Transverse colon (tissue), 4 donors: ENCODE measurements at regions not wholly inside any gene's neighbourhood (a gene's known extent, or its start where the extent isn't known, plus 50 kb on each side); places are given as distances from the start of the nearest gene placed in this dataset.
"Not testable (repeated sequence)": the region's sequence is repeated elsewhere in the genome, so short reads cannot be mapped to it uniquely, and the experiment has no call there.

Experiments
- DNase-seq: peaks from one replicate; pipeline ENCODE4 v3.0.0-alpha.2; 2019
- H3K27ac ChIP-seq, 4 donors: fragments of 200-600 bp; sonication (generic); 2 replicates each; pipeline ENCODE4 v1.5.1; 2016 to 2018; ENCODE audit warnings: inconsistent platforms in 4 of 4
- H3K27me3 ChIP-seq: fragments of 200-600 bp; sonication (generic); 2 replicates; pipeline ENCODE4 v1.5.1; 2017; ENCODE audit warnings: inconsistent platforms
- H3K36me3 ChIP-seq, 4 donors: fragments of 200-600 bp; sonication (generic); 2 replicates each; pipeline ENCODE4 v1.5.1; 2017 to 2019; ENCODE audit warnings: inconsistent platforms in 4 of 4
- H3K4me1 ChIP-seq, 4 donors: fragments of 200-600 bp; sonication (generic); 2 replicates each; pipeline ENCODE4 v1.5.1; 2017 to 2020; ENCODE audit warnings: inconsistent platforms in 4 of 4
- H3K4me3 ChIP-seq, 4 donors: fragments of 200-600 bp; sonication (generic); 1 replicate in 1 of 4; 2 replicates in 3 of 4; pipeline versions ENCODE4 v1.5.1 to v1.6.1; 2017 to 2019; ENCODE audit warnings: inconsistent platforms in 4 of 4
- H3K9me3 ChIP-seq, 2 donors: fragments of 200-600 bp; sonication (generic); 2 replicates each; pipeline ENCODE4 v1.5.1; 2017 to 2019; ENCODE audit warnings: inconsistent platforms in 2 of 2
- EP300 ChIP-seq: sonication (generic); formaldehyde crosslinking; IDR thresholded peaks from one replicate; pipeline ENCODE4 v1.6.1; 2017; ENCODE audit warnings: antibody characterized with exemption, low read depth
- POLR2A ChIP-seq: fragments of 450-650 bp; IDR thresholded peaks from one replicate; pipeline ENCODE4 v1.6.1; 2016; ENCODE audit warnings: antibody characterized with exemption, mild to moderate bottlenecking, moderate library complexity
- POLR2AphosphoS5 ChIP-seq, 3 donors: sonication (generic); formaldehyde crosslinking; IDR thresholded peaks; one replicate each; pipeline ENCODE4 v1.6.1; 2016; ENCODE audit warnings: antibody characterized with exemption in 3 of 3
- WGBS, 2 donors: methylation state at CpG; one replicate each; pipeline ENCODE4 v1.1.5; 2018; ENCODE audit warnings: low coverage in 1 of 2; 5-methylcytosine and 5-hydroxymethylcytosine counted together
- in situ Hi-C, 4 donors: fragments of 200-750 bp; cut with MboI; loops; one replicate each; pipeline versions ENCODE4 v1.15.0 to v1.15.1; 2017; ENCODE audit warnings: low sequenced_read_pairs in 3 of 4, low pct_ligation_motif_present in 1 of 4, low pct_unique_long_range_greater_than_20kb in 1 of 4
- intact Hi-C: fragments of 100-400 bp; cut with DNase I; formaldehyde crosslinking; loops from one replicate; pipeline ENCODE4 v1.15.1; 2023; ENCODE audit warnings: low total_unique reads
- TF ChIP-seq, protein P1 (sequence below), 5 experiments: fragments of 200-600 bp in 3 of 5; fragments of 450-650 bp in 2 of 5; sonication (generic) in 3 of 5; IDR thresholded peaks; 1 replicate in 2 of 5; 2 replicates in 3 of 5; pipeline ENCODE4 v1.5.1; 2016 to 2017; ENCODE audit warnings: antibody characterized with exemption in 5 of 5, inconsistent platforms in 3 of 5, mild to moderate bottlenecking in 2 of 5, moderate library complexity in 1 of 5

GRCh38 chr16:50448522-50448921 lies 79.7 kb upstream of the BRD7 start:
- Histone ChIP-seq H3K9me3 (no peaks in the 10 kb centered on the region), H3K36me3 (no peaks in the 10 kb centered on the region), H3K4me1 (no peaks in the 10 kb centered on the region), H3K4me3 (no peak overlapping the region), H3K27ac (no peak overlapping the region), H3K27me3 (no peaks in the 10 kb centered on the region)
- intact Hi-C loops, result loop anchor here (10.0 kb wide), 1 partner anchor 1376 kb away; no protein-coding TSS in a partner anchor
- no peak for TF ChIP-seq EP300
- TF ChIP-seq, protein P1, sequence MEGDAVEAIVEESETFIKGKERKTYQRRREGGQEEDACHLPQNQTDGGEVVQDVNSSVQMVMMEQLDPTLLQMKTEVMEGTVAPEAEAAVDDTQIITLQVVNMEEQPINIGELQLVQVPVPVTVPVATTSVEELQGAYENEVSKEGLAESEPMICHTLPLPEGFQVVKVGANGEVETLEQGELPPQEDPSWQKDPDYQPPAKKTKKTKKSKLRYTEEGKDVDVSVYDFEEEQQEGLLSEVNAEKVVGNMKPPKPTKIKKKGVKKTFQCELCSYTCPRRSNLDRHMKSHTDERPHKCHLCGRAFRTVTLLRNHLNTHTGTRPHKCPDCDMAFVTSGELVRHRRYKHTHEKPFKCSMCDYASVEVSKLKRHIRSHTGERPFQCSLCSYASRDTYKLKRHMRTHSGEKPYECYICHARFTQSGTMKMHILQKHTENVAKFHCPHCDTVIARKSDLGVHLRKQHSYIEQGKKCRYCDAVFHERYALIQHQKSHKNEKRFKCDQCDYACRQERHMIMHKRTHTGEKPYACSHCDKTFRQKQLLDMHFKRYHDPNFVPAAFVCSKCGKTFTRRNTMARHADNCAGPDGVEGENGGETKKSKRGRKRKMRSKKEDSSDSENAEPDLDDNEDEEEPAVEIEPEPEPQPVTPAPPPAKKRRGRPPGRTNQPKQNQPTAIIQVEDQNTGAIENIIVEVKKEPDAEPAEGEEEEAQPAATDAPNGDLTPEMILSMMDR (IDR thresholded peaks at IDR 0.05), result no peak
- TF ChIP-seq POLR2AphosphoS5 (IDR thresholded peaks at IDR 0.05), result no peak
- TF ChIP-seq POLR2A, result no peak
- 63 to 75% methylated on average over 4 to 8 of the region's 8 CpGs for WGBS, 2 donors
- in situ Hi-C loops, result no loop called here
- no peak for DNase-seq

DNA sequence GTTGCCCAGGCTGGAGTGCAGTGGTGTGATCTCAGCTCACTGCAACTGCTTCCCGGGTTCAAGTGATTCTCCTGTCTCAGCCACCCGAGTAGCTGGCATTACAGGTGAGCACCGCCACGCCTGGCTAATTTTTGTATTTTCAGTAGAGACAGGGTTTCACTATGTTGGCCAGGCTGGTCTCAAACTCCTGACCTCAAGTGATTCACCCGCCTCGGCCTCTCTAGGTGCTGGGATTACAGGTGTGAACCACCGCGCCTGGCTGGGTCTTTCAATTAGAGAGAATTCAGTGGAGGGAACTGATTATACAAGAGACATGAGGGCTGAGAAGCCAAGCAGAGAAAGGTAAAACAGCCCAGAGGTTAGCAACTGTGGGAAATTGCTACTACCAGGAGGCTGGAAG lies 78.6 kb upstream of the BRD7 start:
- H3K27me3 ChIP-seq, H3K4me1 ChIP-seq, H3K36me3 ChIP-seq, in situ Hi-C loops, DNase-seq, H3K27ac ChIP-seq, H3K9me3 ChIP-seq, H3K4me3 ChIP-seq: not testable (repeated sequence)
- WGBS, 2 donors, result 67 to 89% methylated on average over 4 to 8 of the region's 8 CpGs
- intact Hi-C loops, result loop anchor here (10.0 kb wide), 1 partner anchor 1377 kb away; no protein-coding TSS in a partner anchor

DNA sequence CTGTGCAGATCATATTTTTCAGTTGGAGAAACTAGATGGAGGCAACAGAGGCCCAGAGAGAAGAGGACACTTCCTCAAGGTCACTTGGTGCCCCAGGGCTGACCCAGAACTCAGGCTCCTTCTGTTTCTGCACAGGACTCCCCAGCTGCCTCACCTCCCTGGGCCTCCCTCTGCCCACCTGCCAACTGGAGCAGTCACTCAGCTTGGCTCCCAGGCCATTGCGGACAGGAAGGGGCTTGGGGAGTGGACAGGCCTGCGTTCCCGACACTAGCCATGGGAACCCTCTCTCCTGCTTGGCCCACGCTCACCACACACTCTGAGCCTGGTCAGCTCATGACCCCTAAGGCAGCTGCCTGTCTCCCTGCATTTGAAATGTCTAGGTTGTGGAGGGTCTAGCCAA lies 78.1 kb upstream of the BRD7 start:
- TF ChIP-seq POLR2A (no peak), EP300 (no peak), POLR2AphosphoS5 (IDR thresholded peaks at IDR 0.05) (no peak)
- TF ChIP-seq, protein P1 (IDR thresholded peaks at IDR 0.05), result no peak
- in situ Hi-C loops, result no loop called here
- no peak for DNase-seq
- H3K9me3 ChIP-seq, result peaks cover 0 to under 1% of the 10 kb centered on the region in 2 donors
- 95% methylated on average over 3 of the region's 4 CpGs; no CpG with 5 or more reads in 1 of the 2 donors for WGBS, 2 donors
- no peak overlapping the region for H3K27ac ChIP-seq
- no peak overlapping the region for H3K4me3 ChIP-seq
- no peaks in the 10 kb centered on the region for H3K4me1 ChIP-seq
- no peaks in the 10 kb centered on the region for H3K36me3 ChIP-seq
- intact Hi-C loops, result loop anchor here (10.0 kb wide), 1 partner anchor 1378 kb away; no protein-coding TSS in a partner anchor
- no peaks in the 10 kb centered on the region for H3K27me3 ChIP-seq

- 67% methylated on average over 18 of the region's 19 CpGs; no CpG with 5 or more reads in 1 of the 2 donors for WGBS, 2 donors
- Histone ChIP-seq H3K27me3 (no peaks in the 10 kb centered on the region), H3K27ac (no peak overlapping the region), H3K4me1 (no peaks in the 10 kb centered on the region), H3K36me3 (no peaks in the 10 kb centered on the region), H3K4me3 (no peak overlapping the region), H3K9me3 (peaks cover 0 to 3% of the 10 kb centered on the region in 2 donors)
- in situ Hi-C loops, result no loop called here
- TF ChIP-seq POLR2A (no peak), POLR2AphosphoS5 (IDR thresholded peaks at IDR 0.05) (no peak), EP300 (no peak)
- TF ChIP-seq, protein P1 (IDR thresholded peaks at IDR 0.05), result no peak
- intact Hi-C loops, result loop anchor here (10.0 kb wide), 1 partner anchor 1379 kb away; no protein-coding TSS in a partner anchor
- no peak for DNase-seq
Measured at GRCh38 chr16:50445621-50446555, 77.1 kb upstream of the BRD7 start.
